Testis (tissue), 2 donors: ENCODE measurements at regions not wholly inside any gene's neighbourhood (a gene's known extent, or its start where the extent isn't known, plus 50 kb on each side); places are given as distances from the start of the nearest gene placed in this dataset.

Experiments
- DNase-seq: peaks from one replicate; pipeline ENCODE4 v3.0.0-alpha.2; 2019
- H3K27ac ChIP-seq, 2 donors: fragments of 200-600 bp; sonication (generic); one replicate each; pipeline ENCODE4 v1.5.1; 2019
- H3K27me3 ChIP-seq: fragments of 200-600 bp; sonication (generic); one replicate; pipeline ENCODE4 v1.5.1; 2019
- H3K36me3 ChIP-seq: fragments of 200-600 bp; sonication (generic); one replicate; pipeline ENCODE4 v1.5.1; 2017; ENCODE audit warnings: low read depth; ENCODE audit errors: missing control alignments
- H3K4me1 ChIP-seq: fragments of 200-600 bp; sonication (generic); one replicate; pipeline ENCODE4 v1.5.1; 2019
- H3K4me3 ChIP-seq, 2 donors: fragments of 200-600 bp; sonication (generic); one replicate each; pipeline ENCODE4 v1.5.1; 2017 to 2019
- H3K9me3 ChIP-seq: fragments of 200-600 bp; sonication (generic); one replicate; pipeline ENCODE4 v1.5.1; 2017
- POLR2A ChIP-seq: fragments of 450-650 bp; IDR thresholded peaks from one replicate; pipeline ENCODE4 v1.6.1; 2017; ENCODE audit warnings: antibody characterized with exemption, mild to moderate bottlenecking, moderate library complexity
- WGBS, 2 donors: methylation state at CpG; one replicate each; pipeline ENCODE4 v1.1.5; 2018; 5-methylcytosine and 5-hydroxymethylcytosine counted together
- intact Hi-C: fragments of 100-400 bp; cut with DNase I; formaldehyde crosslinking; loops from one replicate; pipeline ENCODE4 v1.15.1; 2023; ENCODE audit warnings: low total_unique reads
- TF ChIP-seq, protein P1 (sequence below), 3 experiments: fragments of 450-650 bp in 2 of 3; fragments of 200-600 bp in 1 of 3; sonication (generic) in 1 of 3; IDR thresholded peaks; one replicate each; pipeline ENCODE4 v1.5.1; 2016 to 2019; ENCODE audit warnings: antibody characterized with exemption in 3 of 3, mild to moderate bottlenecking in 2 of 3, moderate library complexity in 1 of 3

GRCh38 chr5:125054146-125054545 lies 307.7 kb upstream of the ZNF608 start:
- intact Hi-C loops = no loop called here
- Histone ChIP-seq H3K27me3 (no peaks in the 10 kb centered on the region), H3K36me3 (no peaks in the 10 kb centered on the region), H3K27ac (no peak overlapping the region), H3K4me3 (no peak overlapping the region), H3K9me3 (no peaks in the 10 kb centered on the region), H3K4me1 (no peaks in the 10 kb centered on the region)
- TF ChIP-seq, protein P1, sequence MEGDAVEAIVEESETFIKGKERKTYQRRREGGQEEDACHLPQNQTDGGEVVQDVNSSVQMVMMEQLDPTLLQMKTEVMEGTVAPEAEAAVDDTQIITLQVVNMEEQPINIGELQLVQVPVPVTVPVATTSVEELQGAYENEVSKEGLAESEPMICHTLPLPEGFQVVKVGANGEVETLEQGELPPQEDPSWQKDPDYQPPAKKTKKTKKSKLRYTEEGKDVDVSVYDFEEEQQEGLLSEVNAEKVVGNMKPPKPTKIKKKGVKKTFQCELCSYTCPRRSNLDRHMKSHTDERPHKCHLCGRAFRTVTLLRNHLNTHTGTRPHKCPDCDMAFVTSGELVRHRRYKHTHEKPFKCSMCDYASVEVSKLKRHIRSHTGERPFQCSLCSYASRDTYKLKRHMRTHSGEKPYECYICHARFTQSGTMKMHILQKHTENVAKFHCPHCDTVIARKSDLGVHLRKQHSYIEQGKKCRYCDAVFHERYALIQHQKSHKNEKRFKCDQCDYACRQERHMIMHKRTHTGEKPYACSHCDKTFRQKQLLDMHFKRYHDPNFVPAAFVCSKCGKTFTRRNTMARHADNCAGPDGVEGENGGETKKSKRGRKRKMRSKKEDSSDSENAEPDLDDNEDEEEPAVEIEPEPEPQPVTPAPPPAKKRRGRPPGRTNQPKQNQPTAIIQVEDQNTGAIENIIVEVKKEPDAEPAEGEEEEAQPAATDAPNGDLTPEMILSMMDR (IDR thresholded peaks at IDR 0.05) = no peak
- TF ChIP-seq POLR2A = no peak
- 93 to 97% methylated on average over 4 of the region's 4 CpGs for WGBS, 2 donors
- DNase-seq = no peak

DNA sequence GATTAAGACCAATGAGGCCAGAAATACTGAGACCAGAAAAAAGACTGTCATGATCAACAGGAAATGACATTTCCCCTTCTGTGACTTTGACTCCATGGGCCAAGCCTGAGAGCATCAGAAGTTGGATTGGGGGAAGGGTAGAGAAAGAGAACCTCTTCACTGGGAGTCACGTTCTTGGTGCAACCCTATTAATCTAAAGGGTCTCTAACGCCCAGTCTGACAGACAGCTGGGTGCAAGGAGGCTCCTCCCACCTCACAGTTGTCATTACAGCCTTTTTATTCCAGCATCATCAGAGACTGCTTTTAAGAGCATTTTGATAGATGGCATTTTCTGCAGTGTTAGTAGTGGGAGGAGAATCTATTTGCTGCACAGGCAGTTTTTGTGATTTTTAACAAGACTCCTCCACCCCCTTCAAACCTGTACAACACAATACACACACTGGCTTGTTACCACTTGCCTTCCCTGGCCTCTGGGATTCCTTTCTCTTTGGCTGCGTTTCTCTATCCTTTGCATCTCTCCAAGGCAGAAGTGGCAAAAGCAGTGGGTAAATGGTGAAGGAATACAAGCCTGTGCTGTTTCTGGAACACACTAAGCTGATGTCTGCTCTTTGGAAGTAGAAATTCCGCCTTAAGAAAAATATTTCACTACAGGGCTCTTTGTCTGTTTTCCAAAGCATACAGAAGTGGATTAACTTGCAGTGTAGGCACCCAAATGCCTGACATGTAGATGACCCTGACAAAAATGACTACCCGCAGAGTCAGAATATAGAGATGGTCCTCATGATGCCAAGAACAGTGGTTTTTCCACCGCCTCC lies 310.4 kb upstream of the ZNF608 start:
- H3K4me1 ChIP-seq = no peaks in the 10 kb centered on the region
- no peak for DNase-seq
- H3K9me3 ChIP-seq = no peaks in the 10 kb centered on the region
- no peak overlapping the region for H3K27ac ChIP-seq
- no peak overlapping the region for H3K4me3 ChIP-seq
- TF ChIP-seq POLR2A = no peak
- TF ChIP-seq, protein P1 (IDR thresholded peaks at IDR 0.05) = no peak
- H3K36me3 ChIP-seq = no peaks in the 10 kb centered on the region
- H3K27me3 ChIP-seq = no peaks in the 10 kb centered on the region
- intact Hi-C loops = no loop called here
- WGBS, 2 donors = 83 to 85% methylated on average over 6 of the region's 6 CpGs

- Histone ChIP-seq H3K27ac (no peak overlapping the region), H3K4me1 (no peaks in the 10 kb centered on the region), H3K36me3 (no peaks in the 10 kb centered on the region), H3K9me3 (no peaks in the 10 kb centered on the region), H3K4me3 (no peak overlapping the region), H3K27me3 (no peaks in the 10 kb centered on the region)
- no peak for TF ChIP-seq POLR2A
- TF ChIP-seq, protein P1 (IDR thresholded peaks at IDR 0.05) = no peak
- no peak for DNase-seq
- intact Hi-C loops = no loop called here
- 34% methylated on average over 9 of the region's 9 CpGs for WGBS, 2 donors
These were observed 311.7 kb upstream of the ZNF608 start for GRCh38 chr5:125057912-125058826.

GRCh38 chr5:125059255-125060002 lies 313.0 kb upstream of the ZNF608 start:
- WGBS, 2 donors = 48 to 50% methylated on average over 4 of the region's 4 CpGs
- intact Hi-C loops = no loop called here
- Histone ChIP-seq H3K4me3 (no peak overlapping the region), H3K4me1 (no peaks in the 10 kb centered on the region), H3K36me3 (no peaks in the 10 kb centered on the region), H3K27me3 (no peaks in the 10 kb centered on the region), H3K9me3 (no peaks in the 10 kb centered on the region), H3K27ac (no peak overlapping the region)
- TF ChIP-seq, protein P1 (IDR thresholded peaks at IDR 0.05) = no peak
- TF ChIP-seq POLR2A = no peak
- DNase-seq = no peak
